ENCODE measurements at regions not wholly inside any gene's neighbourhood (a gene's known extent, or its start where the extent isn't known, plus 50 kb on each side); places are given as distances from the start of the nearest gene placed in this dataset.
"Not testable (repeated sequence)": the region's sequence is repeated elsewhere in the genome, so short reads cannot be mapped to it uniquely, and the experiment has no call there.

- no peak for DNase-seq
These were observed 1584.8 kb upstream of the ACO1 start for GRCh38 chr9:30799527-30800101.

GRCh38 chr9:30800421-30800820 is 1584.0 kb upstream of the ACO1 start:
- DNase-seq = no peak

- no peak for DNase-seq
These were observed 1571.6 kb upstream of the ACO1 start for GRCh38 chr9:30812821-30813220.

GRCh38 chr9:30815585-30815984 is 1568.9 kb upstream of the ACO1 start:
- DNase-seq = no peak

GRCh38 chr9:30845136-30845535 is 1539.3 kb upstream of the ACO1 start:
- DNase-seq = no peak

- DNase-seq = no peak
These were observed 1537.8 kb upstream of the ACO1 start for GRCh38 chr9:30846651-30847050.

GRCh38 chr9:30851600-30851999 is 1532.8 kb upstream of the ACO1 start:
- no peak for DNase-seq

- DNase-seq = no peak
These were observed 1483.7 kb upstream of the ACO1 start for GRCh38 chr9:30900706-30901105.

GRCh38 chr9:30913331-30913730 is 1471.1 kb upstream of the ACO1 start:
- DNase-seq = no peak

- no peak for DNase-seq
These were observed 1469.0 kb upstream of the ACO1 start for GRCh38 chr9:30915451-30915850.

- no peak for DNase-seq
These were observed 1459.3 kb upstream of the ACO1 start for GRCh38 chr9:30925126-30925525.

GRCh38 chr9:30925635-30926034 is 1458.8 kb upstream of the ACO1 start:
- DNase-seq = no peak

- no peak for DNase-seq
These were observed 1456.4 kb upstream of the ACO1 start for GRCh38 chr9:30928045-30928444.

- DNase-seq = no peak
These were observed 1452.2 kb upstream of the ACO1 start for GRCh38 chr9:30932226-30932625.

- no peak for DNase-seq
These were observed 1448.7 kb upstream of the ACO1 start for GRCh38 chr9:30935730-30936129.

- no peak for DNase-seq
These were observed 1447.3 kb upstream of the ACO1 start for GRCh38 chr9:30937106-30937505.

GRCh38 chr9:30942852-30943251 is 1441.6 kb upstream of the ACO1 start:
- DNase-seq = not testable (repeated sequence)

- DNase-seq = no peak
These were observed 1440.8 kb upstream of the ACO1 start for GRCh38 chr9:30943446-30944224.

GRCh38 chr9:30944225-30944569 is 1440.2 kb upstream of the ACO1 start:
- no peak for DNase-seq

- DNase-seq = no peak
These were observed 1439.6 kb upstream of the ACO1 start for GRCh38 chr9:30944741-30945280.

- no peak for DNase-seq
These were observed 1420.1 kb upstream of the ACO1 start for GRCh38 chr9:30964332-30964731.

GRCh38 chr9:30967476-30967875 is 1417.0 kb upstream of the ACO1 start:
- DNase-seq = no peak

GRCh38 chr9:30970186-30970585 is 1414.3 kb upstream of the ACO1 start:
- DNase-seq = no peak

GRCh38 chr9:30970812-30971211 is 1413.6 kb upstream of the ACO1 start:
- DNase-seq = no peak

- no peak for DNase-seq
These were observed 1411.8 kb upstream of the ACO1 start for GRCh38 chr9:30972654-30973053.

Data from amniotic stem cell (primary cell).